Neuronal stem cell (in vitro differentiated cells): ENCODE measurements at regions not wholly inside any gene's neighbourhood (a gene's known extent, or its start where the extent isn't known, plus 50 kb on each side); places are given as distances from the start of the nearest gene placed in this dataset.
A peak's percentile ranks its signal among the peaks of the same experiment; 100 is the strongest.

ENCODE experiments used
- DNase-seq: peaks from one replicate; pipeline ENCODE4 v3.0.0-alpha.2; 2013; ENCODE audit warnings: low spot score
- H2AFZ ChIP-seq: one replicate; pipeline ENCODE4 v1.6.1; 2013; ENCODE audit warnings: mild to moderate bottlenecking, low read length, inconsistent platforms
- H2AK5ac ChIP-seq: 2 replicates; pipeline ENCODE4 v1.6.1; 2013; ENCODE audit warnings: low read depth, mild to moderate bottlenecking, inconsistent platforms, low read length, moderate library complexity, mixed read lengths
- H2BK120ac ChIP-seq: 2 replicates; pipeline ENCODE4 v1.6.1; 2013; ENCODE audit warnings: low read depth, mild to moderate bottlenecking, inconsistent platforms, low read length, moderate library complexity, mixed read lengths
- H2BK12ac ChIP-seq: one replicate; pipeline ENCODE4 v1.6.1; 2013; ENCODE audit warnings: low read length, inconsistent platforms
- H2BK15ac ChIP-seq: 2 replicates; pipeline ENCODE4 v1.6.1; 2013; ENCODE audit warnings: mild to moderate bottlenecking, low read length, inconsistent platforms, mixed read lengths
- H2BK5ac ChIP-seq: one replicate; pipeline ENCODE4 v1.6.1; 2013; ENCODE audit warnings: inconsistent platforms, mild to moderate bottlenecking, low read length, moderate library complexity
- H3K14ac ChIP-seq: one replicate; pipeline ENCODE4 v1.6.1; 2013; ENCODE audit warnings: low read length, inconsistent platforms
- H3K18ac ChIP-seq: 2 replicates; pipeline ENCODE4 v1.6.1; 2013; ENCODE audit warnings: low read length, inconsistent platforms
- H3K23ac ChIP-seq: 2 replicates; pipeline ENCODE4 v1.6.1; 2013; ENCODE audit warnings: low read depth, mild to moderate bottlenecking, mixed read lengths, low read length, inconsistent platforms; ENCODE audit not compliant: poor library complexity
- H3K27ac ChIP-seq: replicated peaks from 3 replicates; pipeline ENCODE4 v1.5.1; 2013; ENCODE audit warnings: low read length, inconsistent platforms
- H3K27me3 ChIP-seq, 3 experiments: 2 replicates each; pipeline ENCODE4 v1.6.1; 2013; ENCODE audit warnings: low read length in 3 of 3, mild to moderate bottlenecking in 2 of 3, inconsistent platforms in 1 of 3, low read depth in 1 of 3, mixed read lengths in 1 of 3, moderate library complexity in 1 of 3; ENCODE audit not compliant: control insufficient read depth in 3 of 3, insufficient read depth in 3 of 3
- H3K36me3 ChIP-seq, 2 donors: replicated peaks in 1 of 2; 2 replicates each; pipeline ENCODE4 v1.6.1; 2013; ENCODE audit warnings: low read length in 2 of 2; ENCODE audit not compliant: control insufficient read depth in 2 of 2, insufficient read depth in 2 of 2
- H3K4ac ChIP-seq: 2 replicates; pipeline ENCODE4 v1.6.1; 2013; ENCODE audit warnings: inconsistent platforms, mild to moderate bottlenecking, low read length, moderate library complexity
- H3K4me1 ChIP-seq, 2 donors: 1 replicate in 1 of 2; 2 replicates in 1 of 2; pipeline ENCODE4 v1.6.1; 2013; ENCODE audit warnings: low read length in 2 of 2, low read depth in 1 of 2; ENCODE audit not compliant: control insufficient read depth in 2 of 2, insufficient read depth in 1 of 2
- H3K4me2 ChIP-seq: one replicate; pipeline ENCODE4 v1.6.1; 2013; ENCODE audit warnings: mild to moderate bottlenecking, low read length, inconsistent platforms; ENCODE audit not compliant: insufficient read depth, poor library complexity, severe bottlenecking
- H3K4me3 ChIP-seq, 2 donors: 2 replicates each; pipeline ENCODE4 v1.5.1; 2013; ENCODE audit warnings: low read length in 2 of 2, mild to moderate bottlenecking in 2 of 2, inconsistent platforms in 1 of 2, moderate library complexity in 1 of 2
- H3K79me1 ChIP-seq: one replicate; pipeline ENCODE4 v1.6.1; 2013; ENCODE audit warnings: low read depth, mild to moderate bottlenecking, inconsistent platforms, low read length, moderate library complexity
- H3K9ac ChIP-seq: one replicate; pipeline ENCODE4 v1.6.1; 2013; ENCODE audit warnings: mild to moderate bottlenecking, low read depth, low read length, inconsistent platforms; ENCODE audit not compliant: poor library complexity
- H3K9me3 ChIP-seq, 2 donors: replicated peaks in 1 of 2; 2 replicates each; pipeline versions ENCODE3 to v1.6.1; 2013; ENCODE audit warnings: low read length in 2 of 2, mild to moderate bottlenecking in 2 of 2, inconsistent platforms in 1 of 2, low read depth in 1 of 2, mixed read lengths in 1 of 2, moderate library complexity in 1 of 2; ENCODE audit not compliant: control insufficient read depth in 2 of 2, insufficient read depth in 1 of 2
- H4K8ac ChIP-seq: one replicate; pipeline ENCODE4 v1.6.1; 2013; ENCODE audit warnings: low read depth, mild to moderate bottlenecking, inconsistent platforms, low read length, moderate library complexity
- H4K91ac ChIP-seq: one replicate; pipeline ENCODE4 v1.6.1; 2013; ENCODE audit warnings: low read length, low read depth, mild to moderate bottlenecking, inconsistent platforms; ENCODE audit not compliant: poor library complexity
- WGBS, 2 donors: extraction: QIAGEN DNeasy Blood & Tissue Kit; methylation state at CpG; one replicate each; pipeline ENCODE4 v1.1.7; 2013; ENCODE audit warnings: missing lambda C conversion rate in 2 of 2, mixed read lengths in 1 of 2; ENCODE audit not compliant: insufficient read length in 2 of 2, insufficient replicate concordance in 1 of 2; ENCODE audit errors: extremely low coverage in 2 of 2; 5-methylcytosine and 5-hydroxymethylcytosine counted together

GRCh38 chr2:146349334-146349733 lies 1495.5 kb upstream of the ACVR2A start:
- Histone ChIP-seq H3K4me2 (no peak overlapping the region), H3K4ac (no peak overlapping the region), H2AK5ac (no peak overlapping the region), H2BK5ac (no peak overlapping the region), H3K9ac (no peak overlapping the region), H3K23ac (no peak overlapping the region), H3K18ac (no peak overlapping the region), H3K14ac (no peak overlapping the region), H2BK15ac (no peak overlapping the region), H3K27ac (no peak overlapping the region), H3K27me3 (no peaks in the 10 kb centered on the region), H3K4me1 (no peaks in the 10 kb centered on the region), H2AFZ (no peak overlapping the region), H2BK120ac (no peak overlapping the region), H2BK12ac (no peak overlapping the region), H3K4me3 (no peak overlapping the region), H4K91ac (no peak overlapping the region), H4K8ac (no peak overlapping the region), H3K9me3 (no peaks in the 10 kb centered on the region), H3K79me1 (no peaks in the 10 kb centered on the region), H3K36me3 (no peaks in the 10 kb centered on the region)
- DNase-seq: no peak
- no CpG with 5 or more reads among the region's 3 CpGs for WGBS, 2 donors

- H3K14ac ChIP-seq: no peak overlapping the region
- H4K91ac ChIP-seq: no peak overlapping the region
- H3K9me3 ChIP-seq: no peaks in the 10 kb centered on the region
- no peak for DNase-seq
- H3K79me1 ChIP-seq: no peaks in the 10 kb centered on the region
- no peak overlapping the region for H2BK12ac ChIP-seq
- H3K27me3 ChIP-seq: no peaks in the 10 kb centered on the region
- H4K8ac ChIP-seq: no peak overlapping the region
- H3K9ac ChIP-seq: no peak overlapping the region
- no CpG with 5 or more reads among the region's 2 CpGs for WGBS, 2 donors
- no peak overlapping the region for H3K18ac ChIP-seq
- H3K23ac ChIP-seq: no peak overlapping the region
- no peak overlapping the region for H3K4me3 ChIP-seq
- H3K27ac ChIP-seq: no peak overlapping the region
- H3K4ac ChIP-seq: no peak overlapping the region
- H2AK5ac ChIP-seq: no peak overlapping the region
- H2AFZ ChIP-seq: no peak overlapping the region
- no peak overlapping the region for H2BK5ac ChIP-seq
- H2BK120ac ChIP-seq: no peak overlapping the region
- no peaks in the 10 kb centered on the region for H3K36me3 ChIP-seq
- H3K4me2 ChIP-seq: no peak overlapping the region
- no peak overlapping the region for H2BK15ac ChIP-seq
- peaks cover 0 to 12% of the 10 kb centered on the region in 2 donors for H3K4me1 ChIP-seq
Measured at GRCh38 chr2:146324951-146325350, 1519.9 kb upstream of the ACVR2A start.

GRCh38 chr2:146323564-146323963 lies 1521.3 kb upstream of the ACVR2A start:
- Histone ChIP-seq H2BK120ac (no peak overlapping the region), H3K27me3 (no peaks in the 10 kb centered on the region), H3K36me3 (no peaks in the 10 kb centered on the region), H3K4ac (no peak overlapping the region), H3K4me3 (no peak overlapping the region), H3K4me1 (peaks cover 0 to 12% of the 10 kb centered on the region in 2 donors), H3K9ac (no peak overlapping the region), H4K8ac (no peak overlapping the region), H3K4me2 (no peak overlapping the region), H2BK12ac (no peak overlapping the region), H2AK5ac (no peak overlapping the region), H2BK5ac (no peak overlapping the region), H3K27ac (no peak overlapping the region), H3K23ac (no peak overlapping the region), H3K18ac (no peak overlapping the region), H3K14ac (no peak overlapping the region), H4K91ac (no peak overlapping the region), H2AFZ (no peak overlapping the region), H2BK15ac (no peak overlapping the region), H3K79me1 (no peaks in the 10 kb centered on the region), H3K9me3 (no peaks in the 10 kb centered on the region)
- DNase-seq: no peak
- WGBS, 2 donors: no CpG with 5 or more reads among the region's 2 CpGs

GRCh38 chr2:146321175-146321574 lies 1523.7 kb upstream of the ACVR2A start:
- Histone ChIP-seq H3K4me1 (peaks cover 0 to 12% of the 10 kb centered on the region in 2 donors), H2BK120ac (no peak overlapping the region), H2AFZ (peak overlapping the region; percentile 22), H3K4ac (no peak overlapping the region), H3K23ac (no peak overlapping the region), H3K36me3 (no peaks in the 10 kb centered on the region), H3K9ac (no peak overlapping the region), H3K9me3 (no peaks in the 10 kb centered on the region), H4K8ac (no peak overlapping the region), H3K14ac (no peak overlapping the region), H3K4me2 (no peak overlapping the region), H2BK15ac (no peak overlapping the region), H2AK5ac (no peak overlapping the region), H3K18ac (no peak overlapping the region), H3K79me1 (no peaks in the 10 kb centered on the region), H3K27me3 (no peaks in the 10 kb centered on the region), H4K91ac (no peak overlapping the region), H3K4me3 (no peak overlapping the region), H2BK5ac (no peak overlapping the region), H3K27ac (no peak overlapping the region), H2BK12ac (no peak overlapping the region)
- WGBS, 2 donors: no CpG with 5 or more reads among the region's 2 CpGs
- DNase-seq: no peak
